ENCODE measurements at regions not wholly inside any gene's neighbourhood (a gene's known extent, or its start where the extent isn't known, plus 50 kb on each side); places are given as distances from the start of the nearest gene placed in this dataset.
"Not testable (repeated sequence)": the region's sequence is repeated elsewhere in the genome, so short reads cannot be mapped to it uniquely, and the experiment has no call there.

DNA sequence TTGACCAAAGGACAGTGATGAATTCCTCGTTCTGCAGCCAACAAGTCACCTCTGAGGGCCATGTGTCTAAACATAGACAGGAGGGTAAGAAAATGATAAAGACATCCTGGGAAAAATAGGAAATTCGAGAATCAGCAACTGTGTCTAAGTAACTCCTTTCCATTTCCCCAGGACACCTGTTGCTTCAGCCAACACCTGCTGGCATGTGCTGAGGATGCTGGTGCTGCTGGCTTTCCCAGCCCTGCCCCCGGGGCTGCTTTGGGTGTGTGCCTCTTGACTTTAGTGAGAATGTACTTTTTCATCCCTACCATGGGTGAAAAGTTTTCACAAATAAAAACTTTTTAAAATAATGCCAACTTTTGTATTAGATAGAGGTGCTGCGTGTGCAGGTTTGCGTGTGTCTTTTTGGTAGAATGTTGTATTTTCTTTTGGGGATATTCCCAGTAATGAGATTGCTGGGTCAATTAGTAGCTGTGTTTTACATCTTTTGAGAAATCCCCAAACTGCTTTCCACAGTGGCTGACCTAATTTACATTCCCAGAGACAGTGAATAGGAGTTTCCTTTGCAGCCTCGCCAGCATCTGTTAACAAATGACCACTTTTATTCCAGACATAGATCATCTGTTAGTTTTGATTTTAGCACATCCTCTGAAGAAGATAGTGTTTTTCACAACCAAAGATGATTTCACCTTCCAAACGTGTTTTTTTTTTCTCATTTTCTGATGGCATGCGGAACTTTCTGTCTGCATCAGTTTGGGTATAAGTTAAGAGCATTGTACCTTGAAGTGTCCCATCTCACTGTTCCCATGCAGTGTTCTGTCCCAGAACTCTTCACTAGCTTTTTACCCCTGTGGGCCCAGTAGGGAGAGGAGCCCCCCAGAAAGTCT lies 104.2 kb upstream of the ACBD5 start:
- no peak for DNase-seq

DNA sequence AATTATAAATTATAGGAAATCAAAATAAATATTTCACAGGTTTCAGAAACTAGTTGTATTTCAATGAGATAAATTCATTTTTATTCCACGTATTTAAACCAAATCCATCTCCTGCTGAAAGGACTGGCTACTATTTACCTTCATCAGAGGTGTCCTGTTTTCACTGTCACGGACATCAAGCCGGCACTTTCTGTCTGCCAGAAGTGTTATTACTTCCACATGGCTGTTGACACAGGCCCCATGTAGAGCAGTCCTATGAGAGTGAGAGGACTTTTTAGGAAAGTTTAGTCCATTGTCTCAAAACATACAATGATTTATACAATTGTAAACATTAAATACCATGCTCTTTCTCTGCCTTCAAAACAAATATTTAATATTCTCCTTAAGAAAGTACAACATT lies 100.4 kb upstream of the ACBD5 start:
- DNase-seq: no peak

DNA sequence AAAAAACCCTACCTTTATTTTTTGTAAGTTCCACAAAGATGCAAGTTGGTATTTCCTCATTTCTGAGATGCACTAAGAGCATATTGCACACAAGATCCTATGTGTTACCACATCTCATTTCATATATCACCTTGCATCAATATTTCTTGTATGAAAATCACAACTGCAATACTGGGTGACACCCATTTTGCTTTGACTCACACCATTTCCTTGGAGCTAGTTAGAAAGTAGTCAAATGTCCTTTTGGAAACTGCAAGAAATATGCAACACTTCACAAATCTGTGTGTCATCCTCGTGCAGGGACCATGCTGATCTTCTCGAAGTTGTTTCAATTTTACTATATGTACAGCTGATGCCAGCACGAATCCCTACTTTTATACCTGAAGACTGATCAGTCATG lies 94.6 kb upstream of the ACBD5 start:
- not testable (repeated sequence) for DNase-seq

DNA sequence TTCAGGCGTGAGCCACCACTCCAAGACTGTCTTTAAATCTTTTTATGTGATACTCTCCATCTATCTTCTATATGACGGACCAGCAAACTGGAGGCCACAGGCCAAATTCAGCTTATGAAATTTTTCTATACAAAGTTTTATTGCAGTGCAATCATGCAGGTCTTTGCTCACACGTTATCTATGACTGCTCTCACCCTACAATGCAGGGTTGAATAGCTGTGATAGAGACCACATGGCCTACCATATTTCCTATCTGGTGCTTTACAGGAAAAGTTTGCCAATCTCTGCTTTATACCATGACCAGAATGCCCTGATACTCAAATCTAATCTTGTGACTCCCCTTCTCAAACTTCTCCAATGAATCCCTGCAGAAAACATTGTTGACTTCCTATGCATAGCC lies 89.5 kb upstream of the ACBD5 start:
- DNase-seq: no peak

DNA sequence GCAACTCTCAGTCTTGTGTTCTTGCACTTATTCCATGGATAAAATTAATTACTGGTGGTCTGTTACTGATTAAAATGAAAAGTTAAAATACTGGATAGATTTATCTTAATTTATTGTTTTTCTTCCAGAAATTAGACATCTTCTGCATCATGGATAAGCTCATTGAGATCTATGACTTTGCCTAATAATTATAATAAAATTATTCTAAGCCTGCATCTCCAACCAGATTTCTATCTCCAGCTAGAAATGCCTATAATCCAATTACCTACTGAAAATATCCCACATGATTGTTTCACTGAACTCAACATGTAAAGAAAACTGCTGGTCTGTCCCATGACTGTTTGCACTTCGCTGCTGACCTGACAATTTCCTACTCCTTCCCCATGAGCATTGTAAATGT lies 88.3 kb upstream of the ACBD5 start:
- DNase-seq: no peak

DNA sequence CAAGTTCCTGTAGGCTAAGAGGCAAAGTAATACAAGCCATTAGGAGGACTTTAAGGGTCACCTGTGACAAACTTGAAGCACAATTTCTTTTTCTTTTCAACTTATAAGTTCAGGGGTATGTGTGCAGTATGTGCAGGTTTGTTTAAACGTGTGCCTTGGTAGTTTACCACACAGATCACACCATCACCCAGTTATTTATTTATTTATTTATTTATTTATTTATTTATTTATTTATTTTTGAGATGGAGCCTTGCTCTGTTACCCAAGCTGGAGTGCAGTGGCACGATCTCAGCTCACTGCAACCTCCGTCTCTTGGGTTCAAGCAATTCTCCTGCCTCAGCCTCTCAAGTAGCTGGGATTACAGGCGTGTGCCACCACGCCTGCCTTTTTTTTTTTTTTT lies 86.2 kb upstream of the ACBD5 start:
- DNase-seq: not testable (repeated sequence)

DNA sequence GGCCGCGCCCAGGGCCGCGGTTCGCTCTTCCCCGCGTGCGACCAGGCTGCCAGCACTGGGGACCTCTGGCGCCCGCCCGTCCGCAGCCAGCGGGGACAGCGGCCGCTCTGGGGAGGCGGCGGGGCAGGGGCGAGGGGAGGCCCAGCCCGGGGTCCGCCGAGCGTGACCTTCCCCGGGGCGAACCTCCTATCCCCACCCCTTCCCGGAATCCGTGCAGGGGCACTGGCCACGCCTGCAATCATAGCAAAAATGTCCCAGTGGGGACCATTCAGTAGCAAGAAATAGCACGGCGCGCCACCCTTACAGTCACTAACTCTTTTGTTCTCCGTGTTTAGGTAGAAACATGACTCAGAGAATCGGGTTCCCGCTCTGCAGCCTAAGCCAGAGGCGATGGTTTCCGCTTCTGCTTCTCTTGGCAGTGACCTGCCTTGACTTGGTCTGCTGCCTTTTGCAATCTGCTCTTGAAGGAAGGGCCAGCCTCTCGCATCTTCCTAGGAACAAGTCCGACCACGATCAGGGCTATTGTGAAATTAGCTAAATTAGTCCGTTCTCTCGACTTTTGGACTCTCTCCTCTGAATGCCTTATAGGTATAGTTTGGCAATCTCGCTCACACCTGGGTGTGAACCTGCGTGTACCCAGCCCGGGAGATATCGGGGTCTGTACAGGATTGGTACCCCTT lies 79.3 kb upstream of the ACBD5 start:
- DNase-seq: no peak

DNA sequence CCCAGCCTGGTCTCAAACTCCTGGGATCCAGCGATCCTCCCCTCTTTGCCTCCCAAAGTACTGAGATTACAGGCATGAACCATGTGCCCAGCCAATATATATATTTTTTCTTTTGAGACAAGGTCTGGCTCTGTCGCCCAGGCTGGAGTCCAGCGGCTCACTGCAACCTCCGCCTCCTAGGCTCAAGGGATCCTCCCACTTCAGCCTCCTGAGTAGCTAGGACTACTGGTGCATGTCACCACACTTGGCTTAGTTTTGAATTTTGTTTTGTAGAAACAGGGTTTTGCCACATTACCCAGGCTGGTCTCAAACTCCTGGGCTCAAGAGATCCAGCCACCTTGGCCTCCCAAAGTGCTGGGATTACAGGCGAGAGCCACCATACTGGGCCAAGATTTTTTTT lies 78.5 kb upstream of the ACBD5 start:
- DNase-seq: not testable (repeated sequence)

DNA sequence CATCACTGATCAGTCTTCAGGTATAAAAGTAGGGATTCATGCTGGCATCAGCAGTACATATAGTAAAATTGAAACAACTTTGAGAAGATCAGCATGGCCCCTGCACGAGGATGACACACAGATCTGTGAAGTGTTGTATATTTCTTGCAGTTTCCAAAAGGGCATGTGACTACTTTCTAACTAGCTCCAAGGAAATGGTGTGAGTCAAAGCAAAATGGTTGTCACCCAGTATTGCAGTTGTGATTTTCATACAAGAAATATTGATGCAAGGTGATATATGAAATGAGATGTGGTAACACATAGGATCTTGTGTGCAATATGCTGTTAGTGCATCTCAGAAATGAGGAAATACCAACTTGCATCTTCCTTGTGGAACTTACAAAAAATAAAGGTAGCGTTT lies 74.5 kb upstream of the ACBD5 start:
- not testable (repeated sequence) for DNase-seq

DNA sequence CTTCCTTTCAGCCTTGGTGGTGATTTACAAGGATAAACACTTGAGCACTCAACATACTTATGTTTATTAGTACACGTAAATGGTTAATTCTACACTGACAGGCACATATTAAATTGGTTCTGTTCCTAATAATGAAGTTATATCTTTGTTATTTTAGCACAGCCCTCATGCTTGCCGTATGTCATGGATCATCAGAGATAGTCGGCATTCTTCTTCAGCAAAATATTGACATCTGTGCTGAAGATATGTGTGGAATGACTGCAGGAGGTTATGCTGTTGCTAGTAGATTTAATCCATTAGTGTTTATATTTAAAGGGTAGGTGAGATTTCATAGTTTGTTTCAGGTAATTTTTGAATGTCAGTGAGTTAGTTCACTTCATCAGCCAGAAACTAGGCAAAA lies 73.0 kb upstream of the ACBD5 start:
- not testable (repeated sequence) for DNase-seq

DNA sequence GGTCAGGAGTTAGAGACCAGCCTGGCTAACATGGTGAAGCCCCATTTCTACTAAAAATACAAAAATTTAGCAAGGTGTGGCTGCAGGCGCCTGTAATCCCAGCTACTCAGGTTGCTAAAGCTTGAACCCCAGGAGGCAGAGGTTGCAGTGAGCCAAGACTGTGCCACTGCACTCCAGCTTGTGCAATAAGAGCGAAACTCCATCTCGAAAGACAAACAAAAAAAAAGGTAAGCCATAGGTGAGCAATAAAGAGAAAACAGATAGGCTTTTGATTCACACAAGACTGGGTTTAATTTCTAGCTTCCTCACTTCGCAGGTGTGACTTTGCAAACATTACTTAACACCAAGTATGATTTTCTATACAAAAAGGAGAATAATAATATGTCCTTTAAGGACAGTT lies 72.3 kb upstream of the ACBD5 start:
- no peak for DNase-seq

DNA sequence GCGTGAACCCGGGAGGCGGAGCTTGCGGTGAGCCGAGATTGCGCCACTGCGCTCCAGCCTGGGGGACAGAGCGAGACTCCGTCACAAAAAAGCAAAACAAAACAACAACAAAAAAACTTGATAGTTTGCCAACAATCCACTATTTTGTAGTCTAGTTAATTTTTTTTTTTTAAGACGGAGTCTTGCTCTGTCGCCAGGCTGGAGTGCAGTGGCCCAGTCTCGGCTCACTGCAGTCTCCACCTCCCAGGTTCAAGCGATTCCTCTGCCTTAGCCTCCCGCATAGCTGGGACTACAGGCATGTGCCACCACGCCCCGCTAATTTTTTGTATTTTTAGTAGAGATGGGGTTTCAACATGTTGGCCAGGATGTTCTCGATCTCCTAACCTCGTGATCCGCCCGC lies 71.2 kb upstream of the ACBD5 start:
- DNase-seq: not testable (repeated sequence)

DNA sequence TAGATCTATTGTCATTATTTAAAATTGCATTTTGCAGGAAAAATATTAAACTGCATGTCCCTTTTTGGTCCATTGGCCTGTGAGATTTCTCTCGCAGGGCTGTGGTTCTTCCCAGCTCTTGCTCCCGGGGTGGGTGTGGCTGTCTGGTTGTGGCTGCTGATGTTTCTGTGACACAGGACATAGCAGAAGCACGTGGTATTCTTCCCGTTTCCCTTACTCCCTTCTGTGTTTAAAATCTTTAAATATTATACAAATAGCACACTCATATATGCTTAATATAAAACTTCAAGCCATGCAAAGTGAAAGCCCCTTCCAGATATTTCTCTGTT lies 57.9 kb upstream of the ACBD5 start:
- DNase-seq: not testable (repeated sequence)

DNA sequence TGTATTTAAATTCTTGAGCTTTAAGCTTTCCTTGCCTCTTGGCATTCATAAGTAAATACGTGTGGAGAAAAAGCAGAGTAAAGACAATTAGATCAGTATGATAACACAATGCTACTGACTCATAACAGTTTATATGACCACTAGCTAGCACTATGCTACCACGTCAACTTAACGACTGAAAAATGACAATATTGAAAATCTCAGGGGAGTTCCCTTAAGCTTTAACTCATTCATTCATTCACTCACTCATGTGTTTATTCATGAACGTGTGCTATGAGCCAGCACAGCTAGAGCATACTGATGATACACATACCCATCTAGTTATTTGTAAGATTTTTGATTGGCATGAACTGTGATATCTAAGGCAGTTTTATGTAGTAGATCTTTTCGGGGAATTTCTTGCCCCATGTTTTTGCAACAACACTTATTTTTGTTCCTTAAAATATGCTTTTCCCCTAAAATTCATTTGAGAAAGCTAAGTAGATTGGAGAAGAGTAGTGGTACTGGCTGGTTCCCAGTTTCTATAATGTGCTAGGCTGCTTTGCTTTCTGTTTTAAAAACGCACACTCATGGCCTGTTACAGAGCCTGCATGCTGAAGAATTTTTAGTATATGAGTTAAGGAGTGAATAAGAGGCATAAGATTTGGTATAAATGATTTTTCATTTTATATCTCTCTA lies 57.4 kb upstream of the ACBD5 start:
- DNase-seq: no peak

DNA sequence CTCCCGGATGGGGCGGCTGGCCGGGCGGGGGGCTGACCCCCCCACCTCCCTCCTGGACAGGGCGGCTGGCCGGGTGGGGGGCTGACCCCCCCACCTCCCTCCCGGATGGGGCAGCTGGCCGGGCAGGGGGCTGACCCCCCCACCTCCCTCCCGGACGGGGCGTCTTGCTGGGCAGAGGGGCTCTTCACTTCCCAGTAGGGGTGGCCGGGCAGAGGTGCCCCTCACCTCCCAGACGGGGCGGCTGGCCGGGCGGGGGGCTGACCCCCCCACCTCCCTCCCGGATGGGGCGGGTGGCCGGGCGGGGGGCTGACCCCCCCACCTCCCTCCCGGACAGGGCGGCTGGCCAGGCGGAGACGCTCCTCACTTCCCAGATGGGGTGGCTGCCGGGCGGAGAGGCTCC lies 55.7 kb upstream of the ACBD5 start:
- not testable (repeated sequence) for DNase-seq

DNA sequence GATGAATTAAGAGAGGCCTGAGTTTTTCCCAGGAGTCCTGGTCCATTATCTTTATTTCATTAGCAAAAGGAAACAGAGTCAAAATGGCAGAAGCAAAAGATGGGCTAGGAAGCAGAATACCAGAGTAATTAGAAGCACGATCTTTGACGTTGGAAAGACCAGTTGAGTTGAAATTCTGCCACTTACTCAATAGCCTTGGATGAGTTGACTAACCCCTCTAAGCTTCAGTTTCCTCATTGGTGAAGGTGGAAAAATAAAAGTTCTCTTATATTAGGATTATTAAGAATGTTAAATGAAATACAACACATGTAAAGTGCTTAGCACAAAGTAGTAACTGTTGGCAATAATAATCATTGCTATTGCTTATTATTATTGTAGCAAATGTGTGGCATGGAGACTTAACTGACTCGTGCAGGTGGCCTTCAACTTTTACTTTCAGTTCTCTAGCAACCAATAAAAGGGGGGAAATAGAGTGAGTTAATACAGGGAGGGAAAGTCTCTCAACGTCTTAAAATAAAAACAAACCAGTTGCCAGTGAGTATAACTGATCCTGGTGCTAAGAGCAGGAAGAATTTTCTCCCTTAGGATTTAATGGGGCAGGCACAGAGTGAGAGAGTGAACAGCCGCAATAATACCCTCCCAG lies 50.8 kb upstream of the ACBD5 start:
- DNase-seq: not testable (repeated sequence)
